ENCODE measurements at regions not wholly inside any gene's neighbourhood (a gene's known extent, or its start where the extent isn't known, plus 50 kb on each side); places are given as distances from the start of the nearest gene placed in this dataset.

GRCh38 chr9:118455788-118456187 lies 751.6 kb downstream of the TLR4 start:
- Histone ChIP-seq H3K27ac (replicated peaks in 1 of 4) (no peak overlapping the region), H3K4me3 (no peak overlapping the region), H3K27me3 (no peaks in the 10 kb centered on the region), H3K36me3 (no peaks in the 10 kb centered on the region), H3K9me3 (no peaks in the 10 kb centered on the region), H3K4me1 (peaks cover 0 to 8% (median 3%) of the 10 kb centered on the region in 4 donors)
- WGBS = 66% methylated on average over 2 of the region's 2 CpGs
- intact Hi-C loops (cut with DNase I) = no loop called here
- TF ChIP-seq POLR2A (IDR thresholded peaks at IDR 0.05; ENCODE audit: low read depth) (no peak), EP300 (IDR thresholded peaks at IDR 0.05) (no peak), POLR2AphosphoS5 (IDR thresholded peaks at IDR 0.05) (no peak), CTCF (IDR thresholded peaks at IDR 0.05) (no peak)
- DNase-seq (ENCODE audit: extremely low spot score) = no peak

GRCh38 chr9:118457171-118458000 lies 753.2 kb downstream of the TLR4 start:
- Histone ChIP-seq H3K4me3 (no peak overlapping the region), H3K27ac (replicated peaks in 1 of 4) (no peak overlapping the region), H3K27me3 (no peaks in the 10 kb centered on the region), H3K4me1 (peaks cover 0 to 8% (median 3%) of the 10 kb centered on the region in 4 donors), H3K36me3 (no peaks in the 10 kb centered on the region), H3K9me3 (no peaks in the 10 kb centered on the region)
- WGBS = 68% methylated on average over 6 of the region's 6 CpGs
- intact Hi-C loops (cut with DNase I) = no loop called here
- no peak for DNase-seq (ENCODE audit: extremely low spot score)
- TF ChIP-seq EP300 (IDR thresholded peaks at IDR 0.05) = no peak
- TF ChIP-seq POLR2AphosphoS5 (IDR thresholded peaks at IDR 0.05) = no peak
- TF ChIP-seq CTCF (IDR thresholded peaks at IDR 0.05) = no peak
- TF ChIP-seq POLR2A (IDR thresholded peaks at IDR 0.05; ENCODE audit: low read depth) = no peak

GRCh38 chr9:118459913-118460312 lies 755.7 kb downstream of the TLR4 start:
- intact Hi-C loops (cut with DNase I) = no loop called here
- 31% methylated on average over 2 of the region's 2 CpGs for WGBS
- no peak for DNase-seq (ENCODE audit: extremely low spot score)
- Histone ChIP-seq H3K36me3 (no peaks in the 10 kb centered on the region), H3K9me3 (no peaks in the 10 kb centered on the region), H3K4me1 (peaks cover 0 to 8% (median 3%) of the 10 kb centered on the region in 4 donors), H3K4me3 (no peak overlapping the region), H3K27ac (replicated peaks in 1 of 4) (peak overlapping the region in 1 of 4 donors; percentile 54), H3K27me3 (no peaks in the 10 kb centered on the region)
- TF ChIP-seq POLR2A (IDR thresholded peaks at IDR 0.05; ENCODE audit: low read depth) (no peak), POLR2AphosphoS5 (IDR thresholded peaks at IDR 0.05) (peak; percentile 37 to 63), CTCF (IDR thresholded peaks at IDR 0.05) (no peak), EP300 (IDR thresholded peaks at IDR 0.05) (peak; percentile 83)

GRCh38 chr9:118463419-118463818 lies 759.2 kb downstream of the TLR4 start:
- Histone ChIP-seq H3K4me1 (peaks cover 0 to 8% (median 3%) of the 10 kb centered on the region in 4 donors), H3K27ac (replicated peaks in 1 of 4) (no peak overlapping the region), H3K27me3 (no peaks in the 10 kb centered on the region), H3K36me3 (no peaks in the 10 kb centered on the region), H3K4me3 (no peak overlapping the region), H3K9me3 (no peaks in the 10 kb centered on the region)
- WGBS = 68% methylated on average over 1 of the region's 1 CpG
- TF ChIP-seq POLR2AphosphoS5 (IDR thresholded peaks at IDR 0.05) (no peak), POLR2A (IDR thresholded peaks at IDR 0.05; ENCODE audit: low read depth) (no peak), EP300 (IDR thresholded peaks at IDR 0.05) (no peak), CTCF (IDR thresholded peaks at IDR 0.05) (no peak)
- no peak for DNase-seq (ENCODE audit: extremely low spot score)
- intact Hi-C loops (cut with DNase I) = no loop called here

Measured in esophagus muscularis mucosa (tissue), 4 donors.